ENCODE measurements at regions not wholly inside any gene's neighbourhood (a gene's known extent, or its start where the extent isn't known, plus 50 kb on each side); places are given as distances from the start of the nearest gene placed in this dataset.

DNA sequence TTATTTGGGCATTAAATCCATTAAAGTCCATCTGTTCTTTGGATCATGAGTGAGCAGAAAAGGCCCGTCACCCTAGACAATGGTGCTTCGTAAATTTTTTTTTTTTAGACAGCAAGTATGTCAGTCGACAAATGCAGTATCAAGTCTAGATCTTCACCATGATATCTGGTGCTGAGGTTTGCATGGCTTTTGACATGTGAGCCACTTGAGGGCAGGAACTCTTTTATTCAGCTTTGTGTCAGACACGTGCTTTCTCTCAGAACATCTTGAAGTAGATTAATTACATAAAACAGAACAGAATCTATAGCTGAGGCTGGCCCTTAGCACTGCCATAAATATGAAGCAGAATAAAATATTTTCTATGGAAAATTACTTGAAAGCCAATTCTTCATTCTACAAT lies 62.9 kb upstream of the CARD18 start (continued):
- TF ChIP-seq CTCF (IDR thresholded peaks at IDR 0.05 in 2 of 3, conservative IDR thresholded peaks at IDR 0.05 in 1 of 3; ENCODE audit: control insufficient read depth in 2 of 3, extremely low read depth in 1 of 3, insufficient read depth in 1 of 3, low read depth in 3 of 3, low read length in 3 of 3) = no peak
- no peak for TF ChIP-seq POLR2AphosphoS5 (IDR thresholded peaks at IDR 0.05; ENCODE audit: low read length)
- TF ChIP-seq YY1 (IDR thresholded peaks at IDR 0.05; ENCODE audit: low read depth, low read length) = no peak
- no peak for TF ChIP-seq POLR2AphosphoS2 (IDR thresholded peaks at IDR 0.05; ENCODE audit: low read depth, low read length)

DNA sequence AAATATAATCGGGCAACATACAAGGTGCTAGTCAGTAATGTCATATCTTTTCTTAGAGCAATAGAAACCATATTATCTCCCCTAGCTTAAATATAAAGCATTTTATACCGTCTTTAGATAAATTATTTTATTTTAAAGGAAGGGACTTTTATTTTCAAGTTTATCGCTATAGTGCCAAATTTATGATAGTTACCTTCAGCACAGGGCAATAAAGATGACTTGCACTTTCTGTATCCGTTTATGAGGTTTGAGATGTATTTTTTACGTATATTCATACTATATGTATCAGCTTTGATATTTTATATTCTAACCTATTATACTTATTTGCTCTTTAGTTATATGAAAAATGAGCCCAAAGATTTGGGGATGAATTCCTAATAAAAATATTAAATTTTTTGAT lies 61.6 kb upstream of the CARD18 start:
- Histone ChIP-seq H3K36me3 (ENCODE audit: control insufficient read depth in 2 of 2, insufficient read depth in 2 of 2, low read length in 1 of 2) (no peaks in the 10 kb centered on the region), H3K4me2 (ENCODE audit: control insufficient read depth, insufficient read depth) (no peak overlapping the region), H3K4me1 (ENCODE audit: control insufficient read depth, insufficient read depth, low read length) (no peaks in the 10 kb centered on the region), H3K4me3 (no peak overlapping the region), H3K9me3 (replicated peaks; ENCODE audit: control insufficient read depth, insufficient read depth, low read length) (no peaks in the 10 kb centered on the region), H3K79me2 (ENCODE audit: control insufficient read depth, insufficient read depth, low read length) (no peaks in the 10 kb centered on the region), H2AFZ (ENCODE audit: control insufficient read depth, low read depth, low read length) (no peak overlapping the region), H4K20me1 (ENCODE audit: control insufficient read depth, insufficient read depth) (no peaks in the 10 kb centered on the region), H3K27me3 (replicated peaks in 1 of 2; ENCODE audit: control insufficient read depth in 2 of 2, insufficient read depth in 2 of 2, low read length in 1 of 2) (no peaks in the 10 kb centered on the region), H3K27ac (ENCODE audit: control insufficient read depth, insufficient read depth) (no peak overlapping the region), H3K9ac (ENCODE audit: control insufficient read depth, insufficient read depth, low read length) (no peak overlapping the region)
- ChIA-PET POLR2A (no interaction called here), RAD21 (ENCODE audit: unreplicated experiment) (no interaction called here), SMC1A (ENCODE audit: uncharacterized antibody, unreplicated experiment) (no interaction called here), CTCF (no interaction called here)
- TF ChIP-seq BRCA1 (IDR thresholded peaks at IDR 0.05; ENCODE audit: low read depth, low read length) = no peak
- TF ChIP-seq SP1 (IDR thresholded peaks at IDR 0.05; ENCODE audit: low read depth, low read length) = no peak
- no peak for TF ChIP-seq SPI1 (IDR thresholded peaks at IDR 0.05; ENCODE audit: borderline replicate concordance, insufficient read depth, low read depth, low read length)
- no peak for TF ChIP-seq KAT2A (conservative IDR thresholded peaks at IDR 0.05; ENCODE audit: control insufficient read depth, low read depth, low read length)
- BruUV-seq (replicated peaks) = no TSS peak
- 7% methylated on average over 5 of the region's 5 CpGs for WGBS (ENCODE audit: insufficient coverage, insufficient replicate concordance, low lambda C conversion rate, missing lambda C conversion rate)
- intact Hi-C loops (cut with micrococcal nuclease; ENCODE audit: unreplicated experiment) (no loop called here), in situ Hi-C loops (cut with MboI) (no loop called here)
- ATAC-seq = no peak
- no peak for DNase-seq (ENCODE audit: low read depth, low spot score)
- FAIRE-seq = no peak

Data from GM12878 (cell line).